GM18909 (cell line): ENCODE measurements at regions not wholly inside any gene's neighbourhood (a gene's known extent, or its start where the extent isn't known, plus 50 kb on each side); places are given as distances from the start of the nearest gene placed in this dataset.
"Not testable (repeated sequence)": the region's sequence is repeated elsewhere in the genome, so short reads cannot be mapped to it uniquely, and the experiment has no call there.

Source experiments
- ATAC-seq: cut with Tn5 transposase; IDR thresholded peaks from one replicate; pipeline ENCODE4 v1.9.1; 2021; ENCODE audit warnings: mild to moderate bottlenecking; ENCODE audit not compliant: unreplicated experiment, poor library complexity

DNA sequence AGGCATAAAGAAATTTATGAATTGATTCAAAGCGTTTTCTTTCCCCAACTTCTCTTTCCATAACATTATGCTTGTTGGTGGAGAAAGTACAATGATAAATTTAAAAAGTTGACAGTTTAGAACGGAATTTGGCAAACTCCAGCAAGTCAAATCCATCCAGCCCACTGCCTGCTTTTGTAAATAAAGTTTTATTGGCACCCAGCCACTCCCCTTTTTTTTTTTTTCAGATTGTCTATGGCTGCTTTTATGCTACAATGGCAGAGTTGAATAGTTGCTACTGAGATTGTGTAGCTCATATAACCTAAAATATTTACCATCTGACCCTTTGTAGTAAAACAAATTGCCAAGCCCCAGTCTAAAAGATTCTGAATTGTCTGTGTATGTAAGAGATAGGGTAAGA, 112.8 kb upstream of the RBMS3 start:
- ATAC-seq = no peak

GRCh38 chr3:29168696-29169095, 112.2 kb upstream of the RBMS3 start:
- no peak for ATAC-seq

DNA sequence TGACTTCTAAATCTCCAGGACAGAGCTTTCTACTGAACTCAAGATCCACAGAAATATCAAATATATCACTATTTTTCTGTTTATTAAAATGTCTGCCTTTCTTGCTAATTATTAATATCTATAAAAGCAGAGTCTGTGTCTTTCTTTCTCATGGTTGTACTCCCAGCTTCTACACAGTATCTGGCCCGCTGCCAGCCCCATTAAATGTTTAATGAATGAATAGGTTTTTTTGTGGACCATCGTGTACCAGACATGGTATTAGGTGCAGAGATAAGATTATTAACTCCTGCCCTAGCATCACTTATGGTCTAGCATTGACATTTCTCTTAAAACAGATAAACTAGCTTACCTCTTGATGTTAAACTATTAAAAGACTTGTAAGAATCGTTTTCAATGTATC, 111.4 kb upstream of the RBMS3 start:
- no peak for ATAC-seq

DNA sequence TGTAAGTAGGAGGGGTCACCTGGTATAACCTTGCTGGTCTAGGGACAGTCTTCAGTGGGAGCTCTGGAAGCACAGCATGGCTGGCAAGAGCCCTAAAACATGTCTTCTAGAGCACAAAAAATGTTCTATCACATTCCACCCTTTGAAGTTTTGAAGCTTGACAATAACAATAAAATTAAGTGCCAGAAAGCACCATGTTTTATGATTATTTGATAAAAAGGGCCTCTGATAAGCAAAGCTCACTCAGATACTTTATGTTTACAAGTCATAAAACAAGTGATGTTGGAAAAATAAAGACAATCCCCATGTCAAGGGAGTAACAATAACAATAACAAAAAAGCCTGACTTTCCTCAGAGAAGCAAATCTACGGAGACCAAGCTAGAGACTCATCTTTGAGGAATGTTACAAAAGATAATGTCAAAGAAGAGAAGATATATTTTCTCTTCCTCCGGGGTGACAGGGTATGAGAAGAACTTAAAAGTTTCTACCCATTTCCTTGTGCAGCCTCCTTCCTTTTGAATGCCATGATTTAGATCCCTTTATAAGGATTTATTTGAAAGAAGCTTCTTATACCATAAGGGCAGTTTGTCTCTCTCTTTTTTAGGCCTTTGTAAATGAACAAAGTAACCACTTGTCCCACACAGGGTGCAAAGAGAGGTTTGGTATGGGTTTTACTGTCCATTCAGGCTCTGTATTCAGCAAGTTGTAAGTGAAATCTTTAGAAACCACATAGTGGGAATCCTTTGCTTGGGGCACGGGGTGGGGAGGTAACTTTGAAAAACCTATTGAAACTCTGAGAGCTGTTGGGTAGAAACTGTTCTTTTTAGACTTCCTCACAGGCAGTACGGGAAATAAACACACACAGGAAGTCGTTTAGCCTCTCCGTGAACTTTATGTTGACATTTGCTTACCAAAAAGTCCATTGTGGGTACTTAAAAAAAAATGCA, 109.6 kb upstream of the RBMS3 start:
- ATAC-seq = peak; percentile 74

GRCh38 chr3:29176501-29176900, 104.4 kb upstream of the RBMS3 start:
- ATAC-seq = no peak

DNA sequence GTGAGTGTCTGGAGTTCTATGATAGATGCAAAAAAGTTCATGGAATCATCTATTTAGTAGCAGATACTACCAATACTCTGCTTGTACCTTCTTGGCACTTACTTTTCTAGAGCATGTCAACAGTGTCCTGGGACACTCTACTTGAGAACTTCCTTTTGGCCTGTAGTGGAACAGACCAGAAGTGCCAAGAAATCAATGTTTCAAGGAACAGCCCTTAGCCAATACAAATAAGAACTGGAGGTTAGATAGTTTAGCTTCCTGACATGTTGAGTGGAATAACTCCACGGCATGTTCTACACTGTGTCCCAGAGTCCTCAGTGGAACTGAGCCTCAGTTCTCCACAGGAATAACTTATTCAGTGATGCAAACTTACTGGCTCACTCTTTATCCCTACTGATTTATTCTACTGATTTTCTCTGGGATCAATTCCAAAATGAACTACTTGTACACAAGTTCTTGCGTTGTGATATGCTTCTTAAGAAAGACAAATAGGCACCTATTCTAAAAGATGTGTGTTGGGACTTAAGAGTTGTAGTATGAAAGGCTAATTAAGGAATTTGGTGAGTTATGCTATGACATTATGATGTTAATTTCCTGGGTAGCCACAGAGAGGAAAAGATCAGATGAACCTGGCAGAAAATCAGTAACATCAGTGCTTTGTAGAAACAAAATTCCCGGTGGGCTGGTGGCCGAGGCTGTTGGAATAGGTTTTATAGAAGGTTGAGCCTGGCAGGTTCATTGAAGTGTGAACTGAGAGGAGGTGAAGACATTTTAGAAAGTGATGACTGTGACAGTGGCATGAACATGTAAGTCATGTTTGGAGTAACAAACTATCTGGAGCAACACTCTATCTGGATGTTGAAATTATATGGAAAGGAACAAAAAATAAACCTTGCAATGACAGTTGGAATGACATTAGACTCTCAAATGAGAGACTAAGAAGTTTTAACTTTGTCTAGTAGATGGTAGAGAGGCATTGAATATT, 101.8 kb upstream of the RBMS3 start:
- no peak for ATAC-seq

GRCh38 chr3:29181149-29181780, 99.6 kb upstream of the RBMS3 start:
- ATAC-seq = no peak

GRCh38 chr3:29181872-29182271, 99.0 kb upstream of the RBMS3 start:
- no peak for ATAC-seq

- not testable (repeated sequence) for ATAC-seq
Observed at GRCh38 chr3:29182828-29183227, 98.0 kb upstream of the RBMS3 start.

GRCh38 chr3:29183346-29184087, 97.4 kb upstream of the RBMS3 start:
- no peak for ATAC-seq

DNA sequence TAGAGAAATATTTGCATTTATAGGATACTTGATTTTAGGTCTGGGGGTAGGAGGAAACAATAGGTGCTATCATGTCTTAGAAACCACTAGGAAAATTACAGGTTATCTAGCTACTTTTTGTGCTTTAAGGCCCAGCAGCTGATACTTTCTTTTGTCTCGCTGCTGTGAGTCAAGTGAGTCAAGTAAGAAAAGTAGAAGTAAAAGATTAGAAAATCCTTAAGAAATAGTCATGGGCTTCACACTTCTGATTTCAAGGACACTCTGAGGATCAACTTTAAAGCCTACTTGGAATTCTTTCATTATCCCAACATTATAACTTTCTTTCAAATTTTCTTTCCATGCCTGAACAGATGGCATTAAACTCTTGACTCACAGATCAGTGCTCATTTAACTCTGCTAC, 95.2 kb upstream of the RBMS3 start:
- no peak for ATAC-seq

DNA sequence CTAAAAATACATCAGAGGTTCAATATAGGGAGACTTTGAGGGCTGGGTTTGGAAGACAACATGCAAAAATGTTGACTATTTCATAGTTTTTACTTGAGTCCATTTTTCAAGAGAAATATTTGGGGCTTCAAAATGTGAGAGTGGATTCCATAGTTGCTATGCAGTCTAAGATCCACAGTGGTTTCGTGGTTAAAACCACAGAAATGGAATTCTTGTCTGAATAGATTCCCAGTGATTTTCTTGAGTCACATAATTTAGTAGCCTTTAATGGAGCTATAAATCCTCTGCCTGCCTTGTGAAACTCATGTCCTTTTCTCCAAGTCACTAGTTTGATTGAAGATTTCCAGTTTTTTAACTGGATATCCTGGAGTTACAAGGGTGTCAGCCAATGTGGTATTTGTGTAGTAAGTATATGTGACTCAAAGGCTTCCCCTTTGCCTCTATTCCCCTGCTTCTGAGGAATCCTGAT, 94.7 kb upstream of the RBMS3 start:
- ATAC-seq = no peak

DNA sequence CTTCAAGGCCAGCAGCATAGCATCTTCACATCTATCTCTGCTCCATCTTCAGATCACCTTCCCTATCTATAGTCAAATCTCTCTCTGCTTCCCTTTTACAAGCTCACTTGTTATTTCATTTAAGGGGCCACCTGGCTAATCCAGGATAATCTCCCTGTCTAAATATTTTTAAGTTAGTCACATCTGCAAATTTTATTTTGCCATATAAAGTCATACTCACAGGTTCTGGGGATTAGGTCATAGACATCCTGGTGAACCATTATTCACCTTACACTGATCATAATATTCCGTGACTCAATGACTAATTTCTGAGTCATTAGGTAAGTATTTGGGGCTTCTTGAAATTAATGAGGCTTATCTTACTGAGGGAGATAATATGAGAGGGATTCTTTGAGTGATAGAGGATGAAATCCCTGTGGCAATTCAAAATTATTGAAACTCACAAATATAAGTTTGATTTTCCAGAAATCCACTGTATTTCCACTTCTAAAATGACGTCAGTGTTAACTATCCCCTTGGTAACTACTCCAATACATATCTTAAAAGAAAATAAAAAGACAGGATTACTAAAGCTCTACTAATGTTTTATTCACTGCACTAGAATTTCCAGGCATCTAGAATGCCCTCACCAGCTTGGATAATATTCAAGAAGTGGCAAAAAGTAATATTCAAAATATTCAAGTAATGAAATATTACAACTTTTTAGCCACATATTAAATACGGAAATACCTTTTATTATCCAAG, 93.7 kb upstream of the RBMS3 start:
- no peak for ATAC-seq

DNA sequence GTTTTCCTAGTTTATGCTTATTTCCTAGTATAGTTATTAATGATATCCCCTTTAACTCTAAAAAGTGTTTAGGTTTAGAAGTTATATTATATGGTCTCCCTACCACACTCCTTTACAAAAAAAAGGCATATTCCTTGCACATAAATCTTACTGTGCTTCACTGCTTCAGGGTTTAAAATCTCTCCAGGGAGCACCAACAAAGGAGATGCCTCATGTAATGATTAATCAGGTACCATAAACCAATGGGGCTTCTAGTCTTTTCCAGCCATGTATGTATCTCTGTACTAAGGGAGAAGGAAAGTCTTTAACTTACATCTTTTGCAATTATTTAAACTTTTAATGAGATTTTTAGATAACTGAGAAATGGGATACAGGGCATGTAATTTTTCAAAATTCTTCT, 91.5 kb upstream of the RBMS3 start:
- no peak for ATAC-seq

GRCh38 chr3:29194139-29194538, 86.7 kb upstream of the RBMS3 start:
- ATAC-seq = no peak

GRCh38 chr3:29195056-29195455, 85.8 kb upstream of the RBMS3 start:
- ATAC-seq = no peak

DNA sequence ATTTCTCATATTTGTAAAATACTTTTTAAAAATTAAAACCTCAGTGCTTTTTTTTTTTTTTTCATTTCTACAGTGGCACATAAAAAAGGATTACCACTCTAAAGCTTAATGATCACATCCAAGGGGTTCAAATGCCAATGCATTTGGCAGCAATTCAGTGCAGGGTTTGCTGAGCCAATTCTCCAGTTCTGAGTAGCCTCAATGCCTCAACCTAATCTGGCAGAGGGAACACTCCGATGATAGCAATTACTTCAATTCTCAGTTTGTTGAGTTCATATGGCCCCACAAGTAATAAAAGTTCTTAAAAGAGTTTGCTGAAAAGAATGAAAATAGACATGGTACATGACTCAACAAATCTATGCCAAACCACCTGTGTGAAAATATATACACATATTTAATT, 79.3 kb upstream of the RBMS3 start:
- ATAC-seq = no peak

DNA sequence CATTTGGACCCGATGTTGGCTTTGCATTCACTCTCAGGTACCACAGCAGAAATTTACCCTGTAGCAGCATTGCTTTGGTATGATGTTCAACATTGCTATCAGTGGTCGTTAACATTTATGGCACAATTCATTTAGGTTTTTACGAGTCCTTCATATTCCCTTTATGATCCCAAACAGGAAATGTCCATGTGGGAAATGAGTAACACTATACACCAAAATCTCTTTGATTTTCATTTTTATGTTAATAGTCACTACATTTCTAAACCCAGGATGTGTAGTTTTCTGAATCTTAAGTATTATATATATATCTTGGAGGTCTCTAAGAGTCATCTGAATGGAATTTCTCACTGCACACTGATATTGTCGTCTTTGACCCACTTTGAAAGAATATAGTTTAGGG, 78.5 kb upstream of the RBMS3 start:
- no peak for ATAC-seq

GRCh38 chr3:29203851-29204250, 77.0 kb upstream of the RBMS3 start:
- no peak for ATAC-seq
